H1 (cell line): ENCODE measurements at regions not wholly inside any gene's neighbourhood (a gene's known extent, or its start where the extent isn't known, plus 50 kb on each side); places are given as distances from the start of the nearest gene placed in this dataset.

Source experiments
- CTCF ChIA-PET: fragments of 300-600 bp; sonication (Branson Sonifier 250); formaldehyde crosslinking; loops from one replicate; lab custom pipeline; 2021; ENCODE audit not compliant: partially characterized antibody; lab: Charles Lee
- POLR2A ChIA-PET: fragments of 300-600 bp; sonication (Branson Sonifier 250); formaldehyde crosslinking; loops from one replicate; lab custom pipeline; 2021; ENCODE audit warnings: inconsistent platforms; ENCODE audit not compliant: partially characterized antibody; lab: Charles Lee
- DNase-seq, 2 experiments: peaks; one replicate each; pipeline versions ENCODE4 v3.0.0 to v3.0.0-alpha.2; 2010 to 2022; ENCODE audit warnings: low spot score in 2 of 2, low read depth in 1 of 2, mixed read lengths in 1 of 2
- FAIRE-seq: peaks from 2 replicates; lab custom pipeline; 2011; peaks lifted over from hg19 to GRCh38; lab: Jason Lieb, UNC
- H2AFZ ChIP-seq: 2 replicates; pipeline ENCODE4 v1.8.1; 2012; ENCODE audit warnings: low read length, inconsistent platforms
- H2AK5ac ChIP-seq: 2 replicates; pipeline ENCODE4 v1.6.1; 2013; ENCODE audit warnings: low read depth, low read length
- H2BK120ac ChIP-seq: replicated peaks from 2 replicates; pipeline ENCODE3; 2013; ENCODE audit warnings: low read depth, low read length, inconsistent platforms
- H2BK12ac ChIP-seq: 2 replicates; pipeline ENCODE4 v1.6.1; 2013; ENCODE audit warnings: low read depth, low read length
- H2BK15ac ChIP-seq: 2 replicates; pipeline ENCODE4 v1.6.1; 2013; ENCODE audit warnings: low read length
- H2BK20ac ChIP-seq: 2 replicates; pipeline ENCODE4 v1.6.1; 2013; ENCODE audit warnings: low read length
- H2BK5ac ChIP-seq: 2 replicates; pipeline ENCODE4 v1.6.1; 2013; ENCODE audit warnings: low read depth, low read length
- H3K14ac ChIP-seq: 2 replicates; pipeline ENCODE4 v1.6.1; 2013; ENCODE audit warnings: inconsistent platforms; ENCODE audit not compliant: insufficient read length
- H3K18ac ChIP-seq: 2 replicates; pipeline ENCODE4 v1.6.1; 2013; ENCODE audit warnings: low read length; ENCODE audit errors: extremely low read depth
- H3K23ac ChIP-seq: 2 replicates; pipeline ENCODE4 v1.6.1; 2013; ENCODE audit warnings: inconsistent platforms; ENCODE audit not compliant: insufficient read length
- H3K23me2 ChIP-seq: 2 replicates; pipeline ENCODE4 v1.6.1; 2013; ENCODE audit warnings: low read depth, low read length
- H3K27ac ChIP-seq: 2 replicates; pipeline ENCODE4 v1.6.1; 2011; ENCODE audit warnings: low read depth, low read length, inconsistent platforms
- H3K27me3 ChIP-seq, 4 experiments: replicated peaks in 1 of 4; 1 replicate in 1 of 4; 2 replicates in 3 of 4; pipeline versions ENCODE4 v1.6.1 to v1.8.1; 2011 to 2013; ENCODE audit warnings: low read length in 3 of 4, mild to moderate bottlenecking in 3 of 4, inconsistent platforms in 2 of 4, mixed read lengths in 2 of 4, moderate library complexity in 1 of 4; ENCODE audit not compliant: control insufficient read depth in 3 of 4, insufficient read depth in 3 of 4; ENCODE audit errors: extremely low read depth in 1 of 4
- H3K36me3 ChIP-seq, 4 experiments: 2 replicates each; pipeline versions ENCODE4 v1.6.1 to v1.8.1; 2011 to 2013; ENCODE audit warnings: mild to moderate bottlenecking in 4 of 4, low read length in 3 of 4, moderate library complexity in 2 of 4, control low read depth in 1 of 4, inconsistent platforms in 1 of 4; ENCODE audit not compliant: insufficient read depth in 4 of 4, control insufficient read depth in 2 of 4
- H3K4ac ChIP-seq: replicated peaks from 2 replicates; pipeline ENCODE3; 2013; ENCODE audit warnings: low read length, low read depth, mixed read lengths, inconsistent platforms; ENCODE audit not compliant: insufficient read length
- H3K4me1 ChIP-seq, 4 experiments: replicated peaks in 1 of 4; 1 replicate in 1 of 4; 2 replicates in 3 of 4; pipeline versions ENCODE4 v1.6.1 to v1.8.1; 2011 to 2013; ENCODE audit warnings: low read length in 3 of 4, inconsistent platforms in 2 of 4, mixed read lengths in 1 of 4; ENCODE audit not compliant: insufficient read depth in 4 of 4, control insufficient read depth in 3 of 4
- H3K4me2 ChIP-seq, 2 experiments: 2 replicates each; pipeline versions ENCODE4 v1.6.1 to v1.8.1; 2011 to 2013; ENCODE audit warnings: low read depth in 2 of 2, low read length in 2 of 2, control low read depth in 1 of 2, inconsistent platforms in 1 of 2, mild to moderate bottlenecking in 1 of 2; ENCODE audit not compliant: insufficient read depth in 1 of 2
- H3K4me3 ChIP-seq, 4 experiments: fragments of 200-600, 300-600 bp in 1 of 4; sonication (generic), shearing (Covaris generic), sonication (Bioruptor Twin) in 1 of 4; 2 replicates each; pipeline versions ENCODE4 v1.5.1 to v1.8.1; 2011 to 2016; ENCODE audit warnings: low read length in 4 of 4, low read depth in 3 of 4, control low read depth in 2 of 4, inconsistent platforms in 2 of 4, mild to moderate bottlenecking in 2 of 4, mixed read lengths in 1 of 4, moderate library complexity in 1 of 4; ENCODE audit not compliant: insufficient read depth in 2 of 4; ENCODE audit errors: extremely low read depth in 1 of 4
- H3K56ac ChIP-seq: replicated peaks from 2 replicates; pipeline ENCODE3; 2013; ENCODE audit warnings: low read depth, mild to moderate bottlenecking, mixed read lengths, low read length, inconsistent platforms; ENCODE audit not compliant: insufficient read length
- H3K79me1 ChIP-seq: 2 replicates; pipeline ENCODE4 v1.6.1; 2013; ENCODE audit warnings: low read depth, low read length, control low read depth
- H3K79me2 ChIP-seq, 2 experiments: 2 replicates each; pipeline versions ENCODE4 v1.6.1 to v1.8.1; 2012 to 2013; ENCODE audit warnings: low read length in 2 of 2, mild to moderate bottlenecking in 2 of 2, inconsistent platforms in 1 of 2; ENCODE audit not compliant: insufficient read depth in 2 of 2, control insufficient read depth in 1 of 2
- H3K9ac ChIP-seq, 4 experiments: replicated peaks in 1 of 4; 1 replicate in 1 of 4; 2 replicates in 3 of 4; pipeline versions ENCODE4 v1.6.1 to v1.8.1; 2011 to 2013; ENCODE audit warnings: low read depth in 3 of 4, low read length in 3 of 4, control low read depth in 2 of 4, mild to moderate bottlenecking in 2 of 4, moderate library complexity in 2 of 4, inconsistent platforms in 1 of 4; ENCODE audit errors: extremely low read depth in 1 of 4
- H3K9me3 ChIP-seq, 2 experiments: 2 replicates each; pipeline versions ENCODE4 v1.6.1 to v1.8.1; 2012 to 2013; ENCODE audit warnings: mild to moderate bottlenecking in 2 of 2, moderate library complexity in 2 of 2, control low read depth in 1 of 2, inconsistent platforms in 1 of 2, low read depth in 1 of 2, low read length in 1 of 2, mixed read lengths in 1 of 2; ENCODE audit not compliant: insufficient read depth in 2 of 2
- H4K20me1 ChIP-seq, 2 experiments: replicated peaks in 1 of 2; 2 replicates each; pipeline versions ENCODE3 to v1.8.1; 2011 to 2013; ENCODE audit warnings: inconsistent platforms in 2 of 2, low read length in 2 of 2, mild to moderate bottlenecking in 1 of 2; ENCODE audit not compliant: insufficient read depth in 2 of 2, control insufficient read depth in 1 of 2
- H4K5ac ChIP-seq: 2 replicates; pipeline ENCODE4 v1.6.1; 2013; ENCODE audit warnings: low read length, low read depth, mixed read lengths, inconsistent platforms; ENCODE audit not compliant: insufficient read length
- H4K8ac ChIP-seq: 2 replicates; pipeline ENCODE4 v1.8.0; 2013; ENCODE audit warnings: mild to moderate bottlenecking, moderate library complexity, low read length, inconsistent platforms; ENCODE audit not compliant: insufficient read depth; ENCODE audit errors: extremely low read depth
- H4K91ac ChIP-seq: replicated peaks from 2 replicates; pipeline ENCODE3; 2013; ENCODE audit warnings: low read length, mixed read lengths, inconsistent platforms; ENCODE audit not compliant: insufficient read length
- NRF1 ChIP-seq: IDR thresholded peaks from 2 replicates; pipeline ENCODE4 v1.6.1; 2011; ENCODE audit warnings: mild to moderate bottlenecking, low read depth, low read length, improper control_type of control experiment
- TAF1 ChIP-seq: IDR thresholded peaks from 2 replicates; pipeline ENCODE4 v1.6.1; 2011; ENCODE audit warnings: mild to moderate bottlenecking, low read depth, low read length
- TCF12 ChIP-seq: IDR thresholded peaks from 2 replicates; pipeline ENCODE4 v1.6.1; 2011; ENCODE audit warnings: low read depth, mild to moderate bottlenecking, low read length
- WGBS, 2 experiments: shearing (Covaris generic) in 1 of 2; methylation state at CpG; one replicate each; pipeline versions ENCODE4 v1.1.6 to v1.1.7; 2013 to 2015; ENCODE audit warnings: low lambda C conversion rate in 2 of 2, mixed read lengths in 2 of 2, inconsistent platforms in 1 of 2, low coverage in 1 of 2, missing lambda C conversion rate in 1 of 2; ENCODE audit not compliant: insufficient replicate concordance in 2 of 2, insufficient coverage in 1 of 2, insufficient read length in 1 of 2; ENCODE audit errors: extremely low coverage in 1 of 2, missing lambda C conversion rate in 1 of 2; 5-methylcytosine and 5-hydroxymethylcytosine counted together
- TF ChIP-seq, protein P1 (sequence below): IDR thresholded peaks from 2 replicates; pipeline ENCODE4 v1.6.1; 2012; ENCODE audit warnings: inconsistent platforms

DNA sequence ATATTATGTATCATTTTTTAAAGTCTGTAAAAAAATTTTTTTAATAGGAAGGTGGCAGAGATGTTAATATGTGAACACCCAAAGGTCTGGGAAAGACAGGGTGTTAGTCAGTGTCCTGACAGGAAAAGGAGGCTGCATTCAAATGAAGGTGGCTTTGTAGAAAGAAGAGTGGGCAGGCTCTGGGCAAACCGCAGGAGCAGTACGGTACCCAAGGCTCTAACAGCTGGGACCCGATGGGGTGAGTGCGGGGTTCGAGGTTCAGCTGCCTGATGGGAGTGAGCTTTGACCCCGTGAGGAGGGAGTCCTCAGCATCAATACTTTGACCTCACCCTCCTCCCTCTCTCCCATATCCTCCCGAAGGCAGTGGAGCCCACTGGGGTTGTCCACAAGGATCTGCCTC, 142.5 kb downstream of the C11orf91 start:
- Histone ChIP-seq H2AK5ac (no peak overlapping the region), H2BK5ac (no peak overlapping the region), H3K4me1 (peaks cover 0 to 4% (median 0%) of the 10 kb centered on the region in 4 experiments; a peak in 1 of 7 replicates), H3K9me3 (no peaks in the 10 kb centered on the region), H3K14ac (no peak overlapping the region), H3K36me3 (no peaks in the 10 kb centered on the region), H3K27me3 (no peaks in the 10 kb centered on the region), H3K56ac (no peak overlapping the region), H2AFZ (no peak overlapping the region), H2BK12ac (no peak overlapping the region), H4K20me1 (no peaks in the 10 kb centered on the region), H4K5ac (no peak overlapping the region), H3K23me2 (no peaks in the 10 kb centered on the region), H2BK15ac (no peak overlapping the region), H3K4me3 (no peak overlapping the region), H3K23ac (no peak overlapping the region), H3K18ac (no peak overlapping the region), H3K27ac (no peak overlapping the region), H3K79me2 (no peaks in the 10 kb centered on the region), H2BK20ac (no peak overlapping the region), H3K79me1 (no peaks in the 10 kb centered on the region), H2BK120ac (no peak overlapping the region), H3K4ac (no peak overlapping the region), H4K91ac (no peak overlapping the region), H3K4me2 (no peak overlapping the region), H3K9ac (no peak overlapping the region), H4K8ac (no peak overlapping the region)
- DNase-seq (no peak), FAIRE-seq (no peak)
- ChIA-PET CTCF (interaction anchor here (1.1 to 2.2 kb wide), 2 partner anchors 14 to 131 kb away, joined by 4 to 8 read pairs; no protein-coding TSS in a partner anchor), POLR2A (no interaction called here)
- WGBS, 2 experiments = 94% methylated on average over 7 of the region's 7 CpGs; no CpG with 5 or more reads in 1 of the 2 experiments
- TF ChIP-seq TAF1 (no peak), TCF12 (no peak), NRF1 (no peak)
- TF ChIP-seq, protein P1, sequence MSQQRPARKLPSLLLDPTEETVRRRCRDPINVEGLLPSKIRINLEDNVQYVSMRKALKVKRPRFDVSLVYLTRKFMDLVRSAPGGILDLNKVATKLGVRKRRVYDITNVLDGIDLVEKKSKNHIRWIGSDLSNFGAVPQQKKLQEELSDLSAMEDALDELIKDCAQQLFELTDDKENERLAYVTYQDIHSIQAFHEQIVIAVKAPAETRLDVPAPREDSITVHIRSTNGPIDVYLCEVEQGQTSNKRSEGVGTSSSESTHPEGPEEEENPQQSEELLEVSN = no peak
